H1 (cell line): ENCODE measurements at regions not wholly inside any gene's neighbourhood (a gene's known extent, or its start where the extent isn't known, plus 50 kb on each side); places are given as distances from the start of the nearest gene placed in this dataset.

Experiments used
- CBX8 ChIP-seq: fragments of 300-800, 300-1000 bp; sonication (generic); IDR thresholded peaks from 2 replicates; pipeline ENCODE4 v1.7.1; 2016; ENCODE audit warnings: low read depth, low read length, borderline replicate concordance
- CEBPB ChIP-seq: IDR thresholded peaks from 2 replicates; pipeline ENCODE4 v1.6.1; 2012; ENCODE audit warnings: low read depth, low read length
- CTCF ChIP-seq, 3 experiments: IDR thresholded peaks; 1 replicate in 2 of 3; 2 replicates in 1 of 3; pipeline versions ENCODE4 v1.5.1 to v1.6.1; 2011; ENCODE audit warnings: low read length in 3 of 3, mild to moderate bottlenecking in 3 of 3, inconsistent platforms in 2 of 3, low read depth in 1 of 3, moderate library complexity in 1 of 3; ENCODE audit not compliant: insufficient read depth in 1 of 3; ENCODE audit errors: control extremely low read depth in 1 of 3
- FOSL1 ChIP-seq: IDR thresholded peaks from 2 replicates; pipeline ENCODE4 v1.6.1; 2011; ENCODE audit warnings: mild to moderate bottlenecking, low read depth, low read length, moderate library complexity; ENCODE audit not compliant: insufficient read depth
- RNF2 ChIP-seq: fragments of 200-900, 300-1000 bp; sonication (generic); IDR thresholded peaks from 2 replicates; pipeline ENCODE4 v1.7.1; 2016; ENCODE audit warnings: borderline replicate concordance, low read depth, mild to moderate bottlenecking, antibody characterized with exemption, low read length; ENCODE audit not compliant: poor library complexity, severe bottlenecking; ENCODE audit errors: missing control alignments
- SP4 ChIP-seq: IDR thresholded peaks from 2 replicates; pipeline ENCODE4 v1.6.1; 2012; ENCODE audit warnings: low read length, inconsistent platforms

GRCh38 chrX:65610481-65610880 is 57.0 kb upstream of the MSN start (continued):
- TF ChIP-seq RNF2 (no peak), FOSL1 (no peak), SP4 (no peak), CTCF (IDR thresholded peaks at IDR 0.05; ENCODE audit: control extremely low read depth in 1 of 3, insufficient read depth in 1 of 3, low read depth in 1 of 3, low read length in 3 of 3) (no peak), CEBPB (no peak), CBX8 (no peak)
